CD14-positive monocyte (primary cell): ENCODE measurements at regions not wholly inside any gene's neighbourhood (a gene's known extent, or its start where the extent isn't known, plus 50 kb on each side); places are given as distances from the start of the nearest gene placed in this dataset.

Source experiments
- DNase-seq, 3 donors: peaks; one replicate each; pipeline ENCODE4 v3.0.0-alpha.2; 2011 to 2022
- H2AFZ ChIP-seq: 2 replicates; pipeline ENCODE4 v1.6.0; 2012; ENCODE audit warnings: mild to moderate bottlenecking, low read depth, low read length, inconsistent platforms; ENCODE audit not compliant: insufficient read depth, poor library complexity, severe bottlenecking
- H3K27ac ChIP-seq, 2 donors: 1 replicate in 1 of 2; 2 replicates in 1 of 2; pipeline ENCODE4 v1.5.1; 2012 to 2013; ENCODE audit warnings: low read length in 2 of 2, control low read depth in 1 of 2, inconsistent platforms in 1 of 2, low read depth in 1 of 2, mild to moderate bottlenecking in 1 of 2
- H3K27me3 ChIP-seq, 2 donors: one replicate each; pipeline versions ENCODE4 v1.6.0 to v1.6.1; 2011 to 2013; ENCODE audit warnings: low read length in 2 of 2; ENCODE audit not compliant: control insufficient read depth in 2 of 2, insufficient read depth in 2 of 2
- H3K36me3 ChIP-seq, 2 donors: replicated peaks in 1 of 2; 1 replicate in 1 of 2; 2 replicates in 1 of 2; pipeline versions ENCODE4 v1.5.1 to v1.6.1; 2012 to 2013; ENCODE audit warnings: low read length in 2 of 2, control low read depth in 1 of 2, inconsistent platforms in 1 of 2, mild to moderate bottlenecking in 1 of 2; ENCODE audit not compliant: insufficient read depth in 2 of 2, control insufficient read depth in 1 of 2
- H3K4me1 ChIP-seq, 2 donors: 1 replicate in 1 of 2; 2 replicates in 1 of 2; pipeline versions ENCODE4 v1.5.1 to v1.6.1; 2012 to 2013; ENCODE audit warnings: low read length in 2 of 2, control low read depth in 1 of 2, inconsistent platforms in 1 of 2, mild to moderate bottlenecking in 1 of 2, moderate library complexity in 1 of 2; ENCODE audit not compliant: insufficient read depth in 2 of 2, control insufficient read depth in 1 of 2
- H3K4me2 ChIP-seq: replicated peaks from 2 replicates; pipeline ENCODE3; 2012; ENCODE audit warnings: low read length, moderate library complexity, mild to moderate bottlenecking; ENCODE audit not compliant: poor library complexity, severe bottlenecking; ENCODE audit errors: extremely low read depth
- H3K4me3 ChIP-seq, 3 experiments: fragments of 200-600 bp in 1 of 3; sonication (generic) in 1 of 3; replicated peaks in 1 of 3; 1 replicate in 2 of 3; 2 replicates in 1 of 3; pipeline ENCODE4 v1.5.1; 2011 to 2013; ENCODE audit warnings: low read length in 3 of 3, mild to moderate bottlenecking in 3 of 3, control low read depth in 2 of 3, low read depth in 2 of 3, inconsistent platforms in 1 of 3, moderate library complexity in 1 of 3
- H3K79me2 ChIP-seq: 2 replicates; pipeline ENCODE4 v1.6.0; 2012; ENCODE audit warnings: mild to moderate bottlenecking, control low read depth, inconsistent platforms, low read length, moderate library complexity; ENCODE audit not compliant: insufficient read depth
- H3K9ac ChIP-seq: 2 replicates; pipeline ENCODE4 v1.6.0; 2017; ENCODE audit warnings: low read length, mild to moderate bottlenecking; ENCODE audit not compliant: insufficient read depth, poor library complexity, severe bottlenecking
- H3K9me3 ChIP-seq, 2 donors: replicated peaks in 1 of 2; 1 replicate in 1 of 2; 2 replicates in 1 of 2; pipeline versions ENCODE4 v1.5.1 to v1.6.1; 2012 to 2013; ENCODE audit warnings: low read length in 2 of 2, control low read depth in 1 of 2; ENCODE audit not compliant: control insufficient read depth in 1 of 2, insufficient read depth in 1 of 2
- H4K20me1 ChIP-seq: 2 replicates; pipeline ENCODE4 v1.6.0; 2012; ENCODE audit warnings: mild to moderate bottlenecking, low read length, control low read depth, moderate library complexity; ENCODE audit not compliant: insufficient read depth
- H3K27ac Mint-ChIP-seq, 7 donors: one replicate each; pipeline ENCODE4 v1.8.0; 2020; ENCODE audit warnings: mild to moderate bottlenecking in 7 of 7, mixed read lengths in 7 of 7, moderate library complexity in 6 of 7, inconsistent platforms in 2 of 7
- H3K27me3 Mint-ChIP-seq, 3 donors: one replicate each; pipeline ENCODE4 v1.8.0; 2021 to 2022; ENCODE audit warnings: low read depth in 3 of 3, mild to moderate bottlenecking in 3 of 3, mixed read lengths in 3 of 3, moderate library complexity in 3 of 3, inconsistent platforms in 1 of 3
- H3K36me3 Mint-ChIP-seq, 2 donors: one replicate each; pipeline ENCODE4 v1.8.0; 2020; ENCODE audit warnings: mixed read lengths in 2 of 2, inconsistent platforms in 1 of 2, mild to moderate bottlenecking in 1 of 2
- H3K4me1 Mint-ChIP-seq: one replicate; pipeline ENCODE4 v1.8.0; 2020; ENCODE audit warnings: mild to moderate bottlenecking, mixed read lengths
- H3K4me3 Mint-ChIP-seq, 2 donors: one replicate each; pipeline ENCODE4 v1.8.0; 2020; ENCODE audit warnings: mild to moderate bottlenecking in 2 of 2, mixed read lengths in 2 of 2, moderate library complexity in 1 of 2
- H3K9me3 Mint-ChIP-seq, 7 donors: one replicate each; pipeline ENCODE4 v1.8.0; 2020 to 2022; ENCODE audit warnings: mixed read lengths in 7 of 7, mild to moderate bottlenecking in 6 of 7, moderate library complexity in 6 of 7, inconsistent platforms in 2 of 7
- CTCF ChIP-seq: fragments of 200-600 bp; IDR thresholded peaks from one replicate; pipeline ENCODE4 v1.8.0; 2022; ENCODE audit warnings: antibody characterized with exemption, mild to moderate bottlenecking
- WGBS: methylation state at CpG from one replicate; pipeline ENCODE4 v1.1.5; 2013; ENCODE audit warnings: missing lambda C conversion rate; ENCODE audit not compliant: insufficient coverage; 5-methylcytosine and 5-hydroxymethylcytosine counted together
- intact Hi-C, 2 donors: fragments of 100-400 bp; cut with micrococcal nuclease; formaldehyde crosslinking; loops; one replicate each; pipeline versions ENCODE4 v1.15.0 to v1.15.1; 2023

- no peak for TF ChIP-seq CTCF
- H3K4me1 Mint-ChIP-seq, result peaks cover 12% of the 10 kb centered on the region
- peaks cover 8 to 40% (median 21%) of the 10 kb centered on the region in 7 donors for H3K9me3 Mint-ChIP-seq
- H3K9ac ChIP-seq, result no peak overlapping the region
- no peak overlapping the region for H3K4me3 Mint-ChIP-seq
- DNase-seq, result no peak
- no peak overlapping the region for H3K27ac Mint-ChIP-seq
- H3K4me3 ChIP-seq, result no peak overlapping the region
- peaks cover 18 to 21% of the 10 kb centered on the region in 2 donors for H3K27me3 ChIP-seq
- H3K4me1 ChIP-seq, result peaks cover 6 to 7% of the 10 kb centered on the region in 2 donors
- no peak overlapping the region for H3K4me2 ChIP-seq
- no peaks in the 10 kb centered on the region for H4K20me1 ChIP-seq
- no peaks in the 10 kb centered on the region for H3K79me2 ChIP-seq
- WGBS, result 100% methylated on average over 1 of the region's 3 CpGs
- H3K27me3 Mint-ChIP-seq, result peaks cover 15 to 29% (median 26%) of the 10 kb centered on the region in 3 donors
- H3K36me3 Mint-ChIP-seq, result peaks cover 0 to 5% of the 10 kb centered on the region in 2 donors
- no peak overlapping the region for H3K27ac ChIP-seq
- no peaks in the 10 kb centered on the region for H3K36me3 ChIP-seq
- peaks cover 5 to 20% of the 10 kb centered on the region in 2 donors for H3K9me3 ChIP-seq
- no peak overlapping the region for H2AFZ ChIP-seq
- intact Hi-C loops, result loop anchor here in 1 of 2 donors (2.0 to 10.0 kb wide), 3 partner anchors 160 to 328 kb away; partner anchors contain the start of gene DAPK1
These were observed 163.3 kb upstream of the DAPK1 start for GRCh38 chr9:87334366-87334765.

- DNase-seq, result no peak
- Mint-ChIP-seq H3K9me3 (peaks cover 2 to 25% (median 10%) of the 10 kb centered on the region in 7 donors), H3K4me1 (peaks cover 12% of the 10 kb centered on the region), H3K27me3 (peaks cover 19 to 30% (median 28%) of the 10 kb centered on the region in 3 donors), H3K36me3 (peaks cover 0 to 5% of the 10 kb centered on the region in 2 donors), H3K27ac (no peak overlapping the region), H3K4me3 (no peak overlapping the region)
- TF ChIP-seq CTCF, result no peak
- H3K36me3 ChIP-seq, result no peaks in the 10 kb centered on the region
- no peaks in the 10 kb centered on the region for H4K20me1 ChIP-seq
- WGBS, result no CpG with 5 or more reads among the region's 1 CpG
- intact Hi-C loops, result loop anchor here (5.0 to 10.0 kb wide), 3 partner anchors 158 to 326 kb away; partner anchors contain the start of gene DAPK1 (in 1 of the 2)
- H3K27ac ChIP-seq, result no peak overlapping the region
- peaks cover 18 to 21% of the 10 kb centered on the region in 2 donors for H3K27me3 ChIP-seq
- no peak overlapping the region for H2AFZ ChIP-seq
- H3K4me1 ChIP-seq, result peaks cover 6 to 7% of the 10 kb centered on the region in 2 donors
- no peak overlapping the region for H3K4me3 ChIP-seq
- H3K9ac ChIP-seq, result no peak overlapping the region
- peaks cover 5 to 7% of the 10 kb centered on the region in 2 donors for H3K9me3 ChIP-seq
- H3K79me2 ChIP-seq, result no peaks in the 10 kb centered on the region
- H3K4me2 ChIP-seq, result no peak overlapping the region
These were observed 161.3 kb upstream of the DAPK1 start for GRCh38 chr9:87336407-87336806.
